ENCODE measurements at regions not wholly inside any gene's neighbourhood (a gene's known extent, or its start where the extent isn't known, plus 50 kb on each side); places are given as distances from the start of the nearest gene placed in this dataset.

GRCh38 chr2:129698593-129698992 lies 280.9 kb upstream of the RAB6C start:
- Histone ChIP-seq H4K20me1 (ENCODE audit: control insufficient read depth, extremely low read depth, insufficient read depth, low read length) (no peaks in the 10 kb centered on the region), H3K79me2 (ENCODE audit: control insufficient read depth, insufficient read depth, low read length) (no peaks in the 10 kb centered on the region), H3K9ac (ENCODE audit: insufficient read depth, low read length) (no peak overlapping the region), H3K36me3 (ENCODE audit: control insufficient read depth, insufficient read depth, low read length) (no peaks in the 10 kb centered on the region), H3K27ac (ENCODE audit: insufficient read depth, low read length) (no peak overlapping the region), H3K4me1 (ENCODE audit: control insufficient read depth, extremely low read depth, insufficient read depth, low read length) (no peaks in the 10 kb centered on the region), H3K4me2 (ENCODE audit: extremely low read depth, insufficient read depth, low read length) (no peak overlapping the region), H2AFZ (ENCODE audit: low read length) (no peak overlapping the region), H3K9me3 (ENCODE audit: control insufficient read depth, insufficient read depth, low read depth, low read length) (no peaks in the 10 kb centered on the region), H3K4me3 (replicated peaks in 1 of 4; ENCODE audit: control extremely low read depth in 1 of 4, insufficient read depth in 1 of 4, low read depth in 3 of 4, low read length in 4 of 4) (no peak overlapping the region), H3K27me3 (ENCODE audit: control insufficient read depth, insufficient read depth, low read length) (no peaks in the 10 kb centered on the region)
- no peak for TF ChIP-seq CTCF (conservative IDR thresholded peaks at IDR 0.05 in 1 of 2, IDR thresholded peaks at IDR 0.05 in 1 of 2; ENCODE audit: low read depth in 1 of 2, low read length in 2 of 2)
- TF ChIP-seq EZH2 (IDR thresholded peaks at IDR 0.05; ENCODE audit: low read length, missing control alignments) = no peak
- no peak for DNase-seq (ENCODE audit: low read depth in 2 of 2)

- H3K4me3 ChIP-seq (replicated peaks in 1 of 4; ENCODE audit: control extremely low read depth in 1 of 4, insufficient read depth in 1 of 4, low read depth in 3 of 4, low read length in 4 of 4) = no peak overlapping the region
- TF ChIP-seq EZH2 (IDR thresholded peaks at IDR 0.05; ENCODE audit: low read length, missing control alignments) (no peak), CTCF (conservative IDR thresholded peaks at IDR 0.05 in 1 of 2, IDR thresholded peaks at IDR 0.05 in 1 of 2; ENCODE audit: low read depth in 1 of 2, low read length in 2 of 2) (no peak)
- no peaks in the 10 kb centered on the region for H3K27me3 ChIP-seq (ENCODE audit: control insufficient read depth, insufficient read depth, low read length)
- no peaks in the 10 kb centered on the region for H3K9me3 ChIP-seq (ENCODE audit: control insufficient read depth, insufficient read depth, low read depth, low read length)
- H3K79me2 ChIP-seq (ENCODE audit: control insufficient read depth, insufficient read depth, low read length) = no peaks in the 10 kb centered on the region
- H3K27ac ChIP-seq (ENCODE audit: insufficient read depth, low read length) = no peak overlapping the region
- H4K20me1 ChIP-seq (ENCODE audit: control insufficient read depth, extremely low read depth, insufficient read depth, low read length) = no peaks in the 10 kb centered on the region
- no peak overlapping the region for H3K9ac ChIP-seq (ENCODE audit: insufficient read depth, low read length)
- no peak for DNase-seq (ENCODE audit: low read depth in 2 of 2)
- H3K4me1 ChIP-seq (ENCODE audit: control insufficient read depth, extremely low read depth, insufficient read depth, low read length) = no peaks in the 10 kb centered on the region
- no peak overlapping the region for H2AFZ ChIP-seq (ENCODE audit: low read length)
- no peaks in the 10 kb centered on the region for H3K36me3 ChIP-seq (ENCODE audit: control insufficient read depth, insufficient read depth, low read length)
- H3K4me2 ChIP-seq (ENCODE audit: extremely low read depth, insufficient read depth, low read length) = no peak overlapping the region
These were observed 279.5 kb upstream of the RAB6C start for GRCh38 chr2:129699781-129700573.

GRCh38 chr2:129702416-129703176 lies 276.9 kb upstream of the RAB6C start:
- TF ChIP-seq CTCF (conservative IDR thresholded peaks at IDR 0.05 in 1 of 2, IDR thresholded peaks at IDR 0.05 in 1 of 2; ENCODE audit: low read depth in 1 of 2, low read length in 2 of 2) = no peak
- no peak for TF ChIP-seq EZH2 (IDR thresholded peaks at IDR 0.05; ENCODE audit: low read length, missing control alignments)
- Histone ChIP-seq H3K27ac (ENCODE audit: insufficient read depth, low read length) (no peak overlapping the region), H2AFZ (ENCODE audit: low read length) (no peak overlapping the region), H3K27me3 (ENCODE audit: control insufficient read depth, insufficient read depth, low read length) (no peaks in the 10 kb centered on the region), H3K4me1 (ENCODE audit: control insufficient read depth, extremely low read depth, insufficient read depth, low read length) (no peaks in the 10 kb centered on the region), H3K79me2 (ENCODE audit: control insufficient read depth, insufficient read depth, low read length) (no peaks in the 10 kb centered on the region), H3K4me2 (ENCODE audit: extremely low read depth, insufficient read depth, low read length) (no peak overlapping the region), H3K9me3 (ENCODE audit: control insufficient read depth, insufficient read depth, low read depth, low read length) (no peaks in the 10 kb centered on the region), H4K20me1 (ENCODE audit: control insufficient read depth, extremely low read depth, insufficient read depth, low read length) (no peaks in the 10 kb centered on the region), H3K4me3 (replicated peaks in 1 of 4; ENCODE audit: control extremely low read depth in 1 of 4, insufficient read depth in 1 of 4, low read depth in 3 of 4, low read length in 4 of 4) (no peak overlapping the region), H3K36me3 (ENCODE audit: control insufficient read depth, insufficient read depth, low read length) (no peaks in the 10 kb centered on the region), H3K9ac (ENCODE audit: insufficient read depth, low read length) (no peak overlapping the region)
- DNase-seq (ENCODE audit: low read depth in 2 of 2) = no peak
